Lower leg skin (tissue), 4 donors: ENCODE measurements at regions not wholly inside any gene's neighbourhood (a gene's known extent, or its start where the extent isn't known, plus 50 kb on each side); places are given as distances from the start of the nearest gene placed in this dataset.

Source experiments
- DNase-seq, 2 donors: peaks; one replicate each; pipeline ENCODE4 v3.0.0-alpha.2; 2019; ENCODE audit warnings: low spot score in 2 of 2
- H3K4me3 ChIP-seq: fragments of 200-600 bp; sonication (generic); 2 replicates; pipeline ENCODE4 v1.5.1; 2017; ENCODE audit warnings: mild to moderate bottlenecking, low read depth; ENCODE audit not compliant: poor library complexity, severe bottlenecking
- POLR2A ChIP-seq, 2 donors: fragments of 450-650 bp; IDR thresholded peaks; one replicate each; pipeline ENCODE4 v1.6.1; 2016 to 2017; ENCODE audit warnings: antibody characterized with exemption in 2 of 2, mild to moderate bottlenecking in 1 of 2, moderate library complexity in 1 of 2
- WGBS, 2 donors: methylation state at CpG; one replicate each; pipeline ENCODE4 v1.1.5; 2018; 5-methylcytosine and 5-hydroxymethylcytosine counted together
- intact Hi-C: fragments of 100-400 bp; cut with DNase I; formaldehyde crosslinking; loops from one replicate; pipeline ENCODE4 v1.15.0; 2023; ENCODE audit warnings: low total_unique reads
- TF ChIP-seq, protein P1 (sequence below), 3 donors: fragments of 450-650 bp; IDR thresholded peaks; one replicate each; pipeline ENCODE4 v1.5.1; 2016; ENCODE audit warnings: antibody characterized with exemption in 3 of 3, mild to moderate bottlenecking in 3 of 3, moderate library complexity in 2 of 3

DNA sequence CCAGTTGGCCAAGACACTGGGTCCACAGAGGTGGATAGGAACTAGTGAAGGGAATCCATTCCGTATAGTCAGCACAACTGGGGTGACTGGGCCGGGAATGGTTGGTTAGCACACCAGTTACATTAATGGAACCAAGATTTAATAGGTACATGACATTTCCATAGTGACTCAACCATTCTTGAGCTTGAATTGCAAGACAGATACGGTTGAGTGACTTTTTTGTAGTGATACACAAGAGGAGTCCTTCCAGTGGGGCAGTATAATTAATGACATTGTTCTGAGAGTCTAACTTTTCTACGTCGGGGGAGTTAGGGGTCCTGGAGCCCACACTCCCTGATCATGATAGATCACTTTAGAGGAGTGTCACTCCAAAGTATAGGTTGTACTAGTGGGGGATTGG, 211.6 kb upstream of the CXCL13 start:
- DNase-seq, result no peak
- WGBS, 2 donors, result 78 to 83% methylated on average over 5 of the region's 5 CpGs
- TF ChIP-seq POLR2A (IDR thresholded peaks at IDR 0.05), result no peak
- TF ChIP-seq, protein P1, sequence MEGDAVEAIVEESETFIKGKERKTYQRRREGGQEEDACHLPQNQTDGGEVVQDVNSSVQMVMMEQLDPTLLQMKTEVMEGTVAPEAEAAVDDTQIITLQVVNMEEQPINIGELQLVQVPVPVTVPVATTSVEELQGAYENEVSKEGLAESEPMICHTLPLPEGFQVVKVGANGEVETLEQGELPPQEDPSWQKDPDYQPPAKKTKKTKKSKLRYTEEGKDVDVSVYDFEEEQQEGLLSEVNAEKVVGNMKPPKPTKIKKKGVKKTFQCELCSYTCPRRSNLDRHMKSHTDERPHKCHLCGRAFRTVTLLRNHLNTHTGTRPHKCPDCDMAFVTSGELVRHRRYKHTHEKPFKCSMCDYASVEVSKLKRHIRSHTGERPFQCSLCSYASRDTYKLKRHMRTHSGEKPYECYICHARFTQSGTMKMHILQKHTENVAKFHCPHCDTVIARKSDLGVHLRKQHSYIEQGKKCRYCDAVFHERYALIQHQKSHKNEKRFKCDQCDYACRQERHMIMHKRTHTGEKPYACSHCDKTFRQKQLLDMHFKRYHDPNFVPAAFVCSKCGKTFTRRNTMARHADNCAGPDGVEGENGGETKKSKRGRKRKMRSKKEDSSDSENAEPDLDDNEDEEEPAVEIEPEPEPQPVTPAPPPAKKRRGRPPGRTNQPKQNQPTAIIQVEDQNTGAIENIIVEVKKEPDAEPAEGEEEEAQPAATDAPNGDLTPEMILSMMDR (IDR thresholded peaks at IDR 0.05), result no peak
- intact Hi-C loops, result no loop called here
- H3K4me3 ChIP-seq, result no peak overlapping the region

DNA sequence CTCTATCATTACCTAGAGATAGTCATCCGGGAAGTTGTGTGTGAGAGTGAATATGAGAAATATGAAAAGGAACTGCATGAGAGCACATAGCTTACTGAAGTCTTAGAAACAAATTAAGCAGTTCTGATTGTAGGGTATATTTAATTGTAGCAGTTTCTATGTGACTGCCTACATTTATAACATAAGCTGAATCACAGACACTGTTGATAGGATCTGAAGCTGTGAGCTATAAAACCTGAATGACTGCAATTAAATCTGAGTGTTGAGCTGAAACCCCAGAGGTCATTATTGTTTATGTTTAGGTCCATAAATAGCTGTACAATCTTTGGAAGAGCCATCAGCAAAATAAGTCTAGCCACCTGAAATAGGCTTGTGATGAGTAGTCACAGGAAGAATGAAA, 210.1 kb upstream of the CXCL13 start:
- WGBS, 2 donors, result 42 to 43% methylated on average over 1 of the region's 1 CpG
- no peak for DNase-seq
- intact Hi-C loops, result no loop called here
- H3K4me3 ChIP-seq, result no peak overlapping the region
- no peak for TF ChIP-seq POLR2A (IDR thresholded peaks at IDR 0.05)
- TF ChIP-seq, protein P1 (IDR thresholded peaks at IDR 0.05), result no peak

DNA sequence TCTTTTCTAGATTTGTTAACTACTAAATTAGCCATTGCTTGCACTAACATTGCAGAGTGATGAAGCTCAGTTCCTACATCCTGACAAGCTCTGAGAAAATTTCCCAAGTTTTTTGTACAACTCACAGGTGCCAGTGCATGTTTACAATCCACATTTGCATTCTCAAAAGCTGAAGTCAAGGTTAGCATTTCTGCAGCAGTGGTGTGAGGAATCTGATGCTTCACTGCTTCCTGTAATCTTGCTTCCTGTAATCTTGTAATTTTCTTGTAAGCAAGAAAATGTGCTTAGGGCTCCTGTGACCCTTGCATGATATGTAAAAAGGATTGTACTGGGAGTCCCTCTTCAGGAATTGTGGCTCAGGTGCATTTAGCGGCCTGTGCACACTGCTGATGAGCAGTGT, 207.4 kb upstream of the CXCL13 start:
- 92 to 93% methylated on average over 1 of the region's 1 CpG for WGBS, 2 donors
- DNase-seq, result no peak
- intact Hi-C loops, result no loop called here
- TF ChIP-seq POLR2A (IDR thresholded peaks at IDR 0.05), result no peak
- TF ChIP-seq, protein P1 (IDR thresholded peaks at IDR 0.05), result no peak
- H3K4me3 ChIP-seq, result no peak overlapping the region

DNA sequence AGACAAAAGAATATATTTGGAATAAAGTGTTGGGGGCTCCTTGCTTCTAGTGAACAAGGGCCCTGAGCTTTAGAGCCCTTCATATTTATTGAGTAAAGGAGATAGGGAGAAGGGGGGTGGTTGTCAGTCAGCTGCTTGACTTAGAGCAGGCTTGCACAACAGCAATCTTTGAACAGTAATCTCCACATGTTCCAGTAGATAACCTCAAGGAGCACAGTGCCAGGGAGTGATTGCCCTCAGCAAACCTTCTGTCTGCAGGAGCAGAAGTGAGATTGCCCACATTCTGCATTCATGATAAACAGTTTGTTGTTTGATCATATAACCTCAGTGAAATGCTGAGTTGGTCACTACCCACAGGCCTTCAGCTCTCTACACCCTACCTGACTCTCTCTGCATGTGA, 205.8 kb upstream of the CXCL13 start:
- TF ChIP-seq POLR2A (IDR thresholded peaks at IDR 0.05), result no peak
- TF ChIP-seq, protein P1 (IDR thresholded peaks at IDR 0.05), result no peak
- no peak overlapping the region for H3K4me3 ChIP-seq
- intact Hi-C loops, result no loop called here
- no peak for DNase-seq

DNA sequence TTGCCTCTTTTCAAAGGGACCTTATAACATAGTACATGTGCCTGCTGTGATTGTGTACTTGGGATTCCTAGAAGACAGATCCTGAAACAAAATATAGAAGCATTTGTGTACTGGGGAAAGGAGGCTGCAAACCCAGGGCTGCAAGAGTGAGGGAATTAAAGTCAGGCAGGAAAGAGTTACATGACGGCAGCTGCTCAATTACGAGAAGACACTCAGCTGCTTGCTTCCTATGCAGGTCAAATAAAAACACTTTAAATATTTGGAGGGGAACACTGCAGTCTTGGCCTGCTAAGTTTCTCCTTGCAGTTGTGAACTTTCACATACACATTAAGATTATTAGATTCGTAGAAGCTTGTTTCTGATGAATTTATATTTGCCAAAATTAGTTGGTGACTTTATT, 191.9 kb upstream of the CXCL13 start:
- WGBS, 2 donors, result 45 to 51% methylated on average over 3 of the region's 3 CpGs
- intact Hi-C loops, result no loop called here
- no peak overlapping the region for H3K4me3 ChIP-seq
- no peak for TF ChIP-seq POLR2A (IDR thresholded peaks at IDR 0.05)
- TF ChIP-seq, protein P1 (IDR thresholded peaks at IDR 0.05), result no peak
- DNase-seq, result no peak

DNA sequence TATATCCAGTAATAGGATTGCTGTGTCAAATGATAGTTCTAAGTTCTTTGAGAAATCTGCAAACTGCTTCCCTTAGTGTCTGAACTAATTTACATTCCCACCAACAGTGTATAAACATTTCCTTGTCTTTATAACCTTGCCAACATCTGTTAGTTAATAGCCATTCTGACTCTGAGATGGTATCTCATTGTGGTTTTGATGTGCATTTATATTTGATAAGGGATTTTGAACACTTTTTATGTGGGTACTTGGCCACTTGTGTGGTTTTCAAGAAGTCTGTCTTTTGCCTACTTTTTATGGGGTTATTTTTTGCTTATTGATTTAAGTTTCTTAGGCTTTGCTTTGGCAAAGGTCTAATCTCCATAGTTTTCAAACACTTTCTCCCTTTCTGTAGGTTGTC, 189.9 kb upstream of the CXCL13 start:
- no peak for DNase-seq
- no peak for TF ChIP-seq POLR2A (IDR thresholded peaks at IDR 0.05)
- TF ChIP-seq, protein P1 (IDR thresholded peaks at IDR 0.05), result no peak
- intact Hi-C loops, result no loop called here
- no peak overlapping the region for H3K4me3 ChIP-seq
